ENCODE measurements at regions not wholly inside any gene's neighbourhood (a gene's known extent, or its start where the extent isn't known, plus 50 kb on each side); places are given as distances from the start of the nearest gene placed in this dataset.

DNA sequence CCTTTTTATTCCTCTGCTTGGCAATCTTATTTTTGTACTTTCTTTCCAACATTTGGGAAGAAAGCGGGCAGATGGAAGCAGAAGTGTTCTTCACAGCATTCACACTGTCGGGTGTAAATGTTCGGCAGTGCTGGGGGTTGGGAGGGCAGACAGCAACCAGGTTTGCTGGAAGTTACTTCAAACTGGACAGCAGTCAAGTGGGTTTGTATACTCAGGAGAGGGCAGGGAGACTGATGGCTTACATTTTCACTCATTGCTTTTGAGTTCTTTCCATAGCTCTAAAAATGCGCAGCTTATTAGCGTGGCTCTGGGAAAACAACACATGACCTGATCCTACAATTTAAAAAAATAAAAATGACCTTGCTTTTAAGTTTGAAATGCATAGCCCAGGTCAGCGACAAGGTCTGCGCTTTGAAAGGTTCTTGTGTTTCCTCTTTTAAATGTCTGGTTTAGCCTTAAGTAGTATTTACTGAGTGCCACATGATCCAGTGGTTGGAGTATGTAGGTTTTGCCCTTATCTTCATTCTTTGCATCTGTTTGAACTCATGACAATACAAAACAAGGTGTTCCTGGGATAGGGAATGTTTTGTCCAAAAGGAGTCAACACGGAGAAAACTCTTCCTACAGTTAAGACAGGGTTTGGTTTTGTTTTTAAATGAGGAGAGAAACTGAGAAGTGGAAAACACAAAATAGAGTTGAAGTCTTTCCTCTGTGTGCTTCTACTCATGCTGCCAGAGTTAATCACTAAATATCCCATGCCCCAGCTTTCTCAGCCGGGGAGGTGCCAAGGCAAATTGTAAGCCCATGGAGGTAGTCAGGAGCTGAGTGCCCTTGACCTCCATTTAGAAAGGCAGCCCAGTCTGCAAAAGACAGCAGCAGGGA is 132.7 kb upstream of the DMRT1 start:
- TF ChIP-seq, protein P1, sequence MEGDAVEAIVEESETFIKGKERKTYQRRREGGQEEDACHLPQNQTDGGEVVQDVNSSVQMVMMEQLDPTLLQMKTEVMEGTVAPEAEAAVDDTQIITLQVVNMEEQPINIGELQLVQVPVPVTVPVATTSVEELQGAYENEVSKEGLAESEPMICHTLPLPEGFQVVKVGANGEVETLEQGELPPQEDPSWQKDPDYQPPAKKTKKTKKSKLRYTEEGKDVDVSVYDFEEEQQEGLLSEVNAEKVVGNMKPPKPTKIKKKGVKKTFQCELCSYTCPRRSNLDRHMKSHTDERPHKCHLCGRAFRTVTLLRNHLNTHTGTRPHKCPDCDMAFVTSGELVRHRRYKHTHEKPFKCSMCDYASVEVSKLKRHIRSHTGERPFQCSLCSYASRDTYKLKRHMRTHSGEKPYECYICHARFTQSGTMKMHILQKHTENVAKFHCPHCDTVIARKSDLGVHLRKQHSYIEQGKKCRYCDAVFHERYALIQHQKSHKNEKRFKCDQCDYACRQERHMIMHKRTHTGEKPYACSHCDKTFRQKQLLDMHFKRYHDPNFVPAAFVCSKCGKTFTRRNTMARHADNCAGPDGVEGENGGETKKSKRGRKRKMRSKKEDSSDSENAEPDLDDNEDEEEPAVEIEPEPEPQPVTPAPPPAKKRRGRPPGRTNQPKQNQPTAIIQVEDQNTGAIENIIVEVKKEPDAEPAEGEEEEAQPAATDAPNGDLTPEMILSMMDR (IDR thresholded peaks at IDR 0.05): no peak

DNA sequence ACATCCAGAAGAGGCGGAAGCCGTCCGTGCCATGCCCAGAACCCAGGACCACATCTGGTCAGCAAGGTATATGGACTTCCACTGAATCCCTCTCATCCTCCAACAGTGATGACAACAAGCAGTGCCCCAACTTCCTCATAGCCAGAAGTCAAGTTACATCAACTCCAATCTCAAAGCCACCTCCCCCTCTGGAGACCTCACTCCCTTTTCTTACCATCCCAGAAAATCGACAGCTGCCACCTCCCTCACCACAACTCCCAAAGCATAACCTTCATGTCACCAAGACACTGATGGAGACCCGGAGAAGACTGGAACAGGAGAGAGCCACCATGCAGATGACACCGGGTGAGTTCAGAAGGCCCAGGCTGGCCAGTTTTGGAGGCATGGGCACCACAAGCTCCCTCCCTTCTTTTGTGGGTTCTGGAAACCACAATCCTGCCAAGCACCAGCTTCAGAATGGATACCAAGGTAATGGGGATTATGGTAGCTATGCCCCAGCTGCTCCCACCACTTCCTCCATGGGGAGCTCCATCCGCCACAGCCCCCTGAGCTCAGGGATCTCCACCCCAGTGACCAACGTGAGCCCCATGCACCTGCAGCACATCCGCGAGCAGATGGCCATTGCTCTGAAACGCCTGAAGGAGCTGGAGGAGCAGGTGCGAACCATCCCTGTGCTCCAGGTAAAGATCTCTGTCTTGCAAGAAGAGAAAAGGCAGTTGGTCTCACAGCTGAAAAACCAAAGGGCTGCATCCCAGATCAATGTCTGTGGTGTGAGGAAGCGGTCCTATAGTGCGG is 130.3 kb upstream of the DMRT1 start:
- DNase-seq (ENCODE audit: low spot score) (no peak), ATAC-seq (ENCODE audit: insufficient number of reproducible peaks, low FRiP score, low read depth) (no peak)
- Histone ChIP-seq H3K27ac (peak overlapping the region; percentile 91 to 95), H3K27me3 (replicated peaks; ENCODE audit: insufficient read depth) (no peaks in the 10 kb centered on the region), H3K4me3 (peak overlapping the region; percentile 66), H3K36me3 (peaks cover 18% of the 10 kb centered on the region), H3K9me3 (no peaks in the 10 kb centered on the region), H3K4me1 (ENCODE audit: control insufficient read depth in 1 of 2, low read depth in 2 of 2) (peaks cover 26 to 70% of the 10 kb centered on the region in 2 donors)
- TF ChIP-seq, protein P1 (IDR thresholded peaks at IDR 0.05): no peak

More for the DNA sequence above, 132.7 kb upstream of the DMRT1 start:
- DNase-seq (ENCODE audit: low spot score) (no peak), ATAC-seq (ENCODE audit: insufficient number of reproducible peaks, low FRiP score, low read depth) (no peak)
- Histone ChIP-seq H3K27me3 (replicated peaks; ENCODE audit: insufficient read depth) (no peaks in the 10 kb centered on the region), H3K27ac (peak overlapping the region; percentile 91 to 95), H3K4me1 (ENCODE audit: control insufficient read depth in 1 of 2, low read depth in 2 of 2) (peaks cover 40 to 71% of the 10 kb centered on the region in 2 donors), H3K4me3 (peak overlapping the region; percentile 74), H3K9me3 (no peaks in the 10 kb centered on the region), H3K36me3 (peaks cover 18% of the 10 kb centered on the region)

DNA sequence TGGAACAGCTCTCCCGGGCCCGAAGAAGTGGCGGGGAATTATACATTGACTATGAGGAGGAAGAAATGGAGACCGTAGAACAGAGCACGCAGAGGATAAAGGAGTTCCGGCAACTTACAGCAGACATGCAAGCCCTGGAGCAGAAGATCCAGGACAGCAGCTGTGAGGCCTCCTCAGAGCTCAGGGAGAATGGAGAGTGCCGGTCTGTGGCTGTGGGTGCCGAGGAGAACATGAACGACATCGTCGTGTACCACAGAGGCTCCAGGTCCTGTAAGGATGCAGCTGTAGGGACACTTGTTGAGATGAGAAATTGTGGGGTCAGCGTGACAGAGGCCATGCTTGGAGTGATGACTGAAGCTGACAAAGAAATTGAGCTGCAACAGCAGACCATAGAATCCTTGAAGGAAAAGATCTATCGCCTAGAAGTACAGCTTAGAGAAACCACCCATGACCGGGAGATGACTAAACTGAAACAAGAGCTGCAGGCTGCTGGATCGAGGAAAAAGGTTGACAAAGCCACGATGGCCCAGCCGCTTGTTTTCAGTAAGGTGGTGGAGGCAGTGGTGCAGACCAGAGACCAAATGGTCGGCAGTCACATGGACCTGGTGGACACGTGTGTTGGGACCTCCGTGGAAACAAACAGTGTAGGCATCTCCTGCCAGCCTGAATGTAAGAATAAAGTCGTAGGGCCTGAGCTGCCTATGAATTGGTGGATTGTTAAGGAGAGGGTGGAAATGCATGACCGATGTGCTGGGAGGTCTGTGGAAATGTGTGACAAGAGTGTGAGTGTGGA is 129.5 kb upstream of the DMRT1 start:
- peak overlapping the region; percentile 91 to 95 for H3K27ac ChIP-seq
- no peak for ATAC-seq (ENCODE audit: insufficient number of reproducible peaks, low FRiP score, low read depth)
- H3K27me3 ChIP-seq (replicated peaks; ENCODE audit: insufficient read depth): no peaks in the 10 kb centered on the region
- no peak for DNase-seq (ENCODE audit: low spot score)
- H3K36me3 ChIP-seq: peaks cover 18% of the 10 kb centered on the region
- TF ChIP-seq, protein P1 (IDR thresholded peaks at IDR 0.05): no peak
- peak overlapping the region; percentile 66 for H3K4me3 ChIP-seq
- peaks cover 26 to 70% of the 10 kb centered on the region in 2 donors for H3K4me1 ChIP-seq (ENCODE audit: control insufficient read depth in 1 of 2, low read depth in 2 of 2)
- no peaks in the 10 kb centered on the region for H3K9me3 ChIP-seq

DNA sequence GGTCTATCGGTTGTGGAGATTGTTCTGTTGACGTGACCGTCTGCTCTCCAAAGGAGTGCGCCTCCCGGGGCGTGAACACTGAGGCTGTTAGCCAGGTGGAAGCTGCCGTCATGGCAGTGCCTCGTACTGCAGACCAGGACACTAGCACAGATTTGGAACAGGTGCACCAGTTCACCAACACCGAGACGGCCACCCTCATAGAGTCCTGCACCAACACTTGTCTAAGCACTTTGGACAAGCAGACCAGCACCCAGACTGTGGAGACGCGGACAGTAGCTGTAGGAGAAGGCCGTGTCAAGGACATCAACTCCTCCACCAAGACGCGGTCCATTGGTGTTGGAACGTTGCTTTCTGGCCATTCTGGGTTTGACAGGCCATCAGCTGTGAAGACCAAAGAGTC is 128.9 kb upstream of the DMRT1 start:
- H3K27ac ChIP-seq: peak overlapping the region; percentile 91 to 95
- no peak for DNase-seq (ENCODE audit: low spot score)
- peaks cover 18% of the 10 kb centered on the region for H3K36me3 ChIP-seq
- peaks cover 26 to 72% of the 10 kb centered on the region in 2 donors for H3K4me1 ChIP-seq (ENCODE audit: control insufficient read depth in 1 of 2, low read depth in 2 of 2)
- no peaks in the 10 kb centered on the region for H3K9me3 ChIP-seq
- TF ChIP-seq, protein P1 (IDR thresholded peaks at IDR 0.05): no peak
- H3K4me3 ChIP-seq: peak overlapping the region; percentile 66
- no peak for ATAC-seq (ENCODE audit: insufficient number of reproducible peaks, low FRiP score, low read depth)
- no peaks in the 10 kb centered on the region for H3K27me3 ChIP-seq (replicated peaks; ENCODE audit: insufficient read depth)

Measured in thoracic aorta (tissue), 2 donors.